ENCODE measurements at regions not wholly inside any gene's neighbourhood (a gene's known extent, or its start where the extent isn't known, plus 50 kb on each side); places are given as distances from the start of the nearest gene placed in this dataset.

GRCh38 chr1:50266509-50266908 lies 156.7 kb downstream of the DMRTA2 start:
- Histone ChIP-seq H3K4me3 (no peak overlapping the region), H3K27me3 (replicated peaks in 1 of 2; ENCODE audit: control insufficient read depth in 2 of 2, insufficient read depth in 2 of 2, low read length in 1 of 2) (no peaks in the 10 kb centered on the region), H3K9me3 (replicated peaks; ENCODE audit: control insufficient read depth, insufficient read depth, low read length) (no peaks in the 10 kb centered on the region), H3K79me2 (ENCODE audit: control insufficient read depth, insufficient read depth, low read length) (no peaks in the 10 kb centered on the region), H3K36me3 (ENCODE audit: control insufficient read depth in 2 of 2, insufficient read depth in 2 of 2, low read length in 1 of 2) (no peaks in the 10 kb centered on the region), H3K9ac (ENCODE audit: control insufficient read depth, insufficient read depth, low read length) (no peak overlapping the region), H3K4me1 (ENCODE audit: control insufficient read depth, insufficient read depth, low read length) (no peaks in the 10 kb centered on the region), H3K4me2 (ENCODE audit: control insufficient read depth, insufficient read depth) (no peak overlapping the region), H2AFZ (ENCODE audit: control insufficient read depth, low read depth, low read length) (no peak overlapping the region), H3K27ac (ENCODE audit: control insufficient read depth, insufficient read depth) (no peak overlapping the region), H4K20me1 (ENCODE audit: control insufficient read depth, insufficient read depth) (no peaks in the 10 kb centered on the region)
- no peak for FAIRE-seq
- 6% methylated on average over 3 of the region's 3 CpGs for WGBS (ENCODE audit: insufficient coverage, insufficient replicate concordance, low lambda C conversion rate, missing lambda C conversion rate)
- in situ Hi-C loops (cut with MboI), result no loop called here
- ChIA-PET POLR2A (no interaction called here), RAD21 (ENCODE audit: unreplicated experiment) (no interaction called here), CTCF (no interaction called here), SMC1A (ENCODE audit: uncharacterized antibody, unreplicated experiment) (no interaction called here)
- no TSS peak for BruUV-seq (replicated peaks)
- intact Hi-C loops (cut with micrococcal nuclease; ENCODE audit: unreplicated experiment), result no loop called here
- TF ChIP-seq RELB (IDR thresholded peaks at IDR 0.05; ENCODE audit: low read depth) (no peak), ZBED1 (IDR thresholded peaks at IDR 0.05; ENCODE audit: borderline replicate concordance) (no peak), SIN3A (IDR thresholded peaks at IDR 0.05; ENCODE audit: low read depth, low read length) (no peak), POU2F2 (IDR thresholded peaks at IDR 0.05; ENCODE audit: borderline replicate concordance, low read depth, low read length) (no peak), ZSCAN29 (IDR thresholded peaks at IDR 0.05) (no peak), MTA3 (IDR thresholded peaks at IDR 0.05; ENCODE audit: borderline replicate concordance, low read length) (no peak), STAT1 (conservative IDR thresholded peaks at IDR 0.05) (no peak), HDAC6 (IDR thresholded peaks at IDR 0.05; ENCODE audit: unreplicated experiment) (no peak), YY1 (IDR thresholded peaks at IDR 0.05; ENCODE audit: low read depth, low read length) (no peak), ZBTB11 (CRISPR knock-in tag; IDR thresholded peaks at IDR 0.05) (no peak), HDAC2 (IDR thresholded peaks at IDR 0.05) (no peak), KAT2A (conservative IDR thresholded peaks at IDR 0.05; ENCODE audit: control insufficient read depth, low read depth, low read length) (no peak), CTCF (IDR thresholded peaks at IDR 0.05 in 2 of 3, conservative IDR thresholded peaks at IDR 0.05 in 1 of 3; ENCODE audit: control insufficient read depth in 2 of 3, extremely low read depth in 1 of 3, insufficient read depth in 1 of 3, low read depth in 3 of 3, low read length in 3 of 3) (no peak), TCF12 (IDR thresholded peaks at IDR 0.05; ENCODE audit: low read depth, low read length) (no peak)
- ATAC-seq, result no peak
- no peak for DNase-seq (ENCODE audit: low read depth, low spot score)

Data from GM12878 (cell line).